ENCODE measurements at regions not wholly inside any gene's neighbourhood (a gene's known extent, or its start where the extent isn't known, plus 50 kb on each side); places are given as distances from the start of the nearest gene placed in this dataset.

- TF ChIP-seq CTCF (IDR thresholded peaks at IDR 0.05; ENCODE audit: low read depth, low read length, missing input control) (no peak), TAF1 (conservative IDR thresholded peaks at IDR 0.05) (no peak), SP1 (IDR thresholded peaks at IDR 0.05) (no peak), REST (IDR thresholded peaks at IDR 0.05) (no peak), JUND (IDR thresholded peaks at IDR 0.05) (no peak), MAX (IDR thresholded peaks at IDR 0.05) (no peak)
These were observed 149.7 kb downstream of the AEBP2 start for GRCh38 chr12:19588951-19589350.
